ENCODE measurements at regions not wholly inside any gene's neighbourhood (a gene's known extent, or its start where the extent isn't known, plus 50 kb on each side); places are given as distances from the start of the nearest gene placed in this dataset.
"Not testable (repeated sequence)": the region's sequence is repeated elsewhere in the genome, so short reads cannot be mapped to it uniquely, and the experiment has no call there.

DNA sequence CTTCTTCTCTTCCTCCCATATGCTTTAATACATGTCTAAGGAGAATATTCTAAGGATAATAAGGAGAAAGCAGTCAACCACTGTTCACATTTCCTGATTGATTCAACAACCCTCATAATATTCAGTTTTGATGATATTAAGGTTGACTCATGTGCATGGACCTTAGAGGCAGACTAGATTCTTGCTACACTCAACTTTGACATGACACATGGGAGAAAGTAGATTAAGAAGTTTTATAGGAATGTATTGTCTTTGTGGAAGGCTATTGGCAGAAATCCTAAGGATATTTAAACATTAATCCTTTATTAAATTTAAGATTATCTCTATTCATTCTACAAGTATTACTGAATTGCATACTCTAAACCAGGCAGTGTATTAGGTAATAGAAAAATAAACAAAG, 309.1 kb upstream of the CYRIA start:
- TF ChIP-seq, protein P1, sequence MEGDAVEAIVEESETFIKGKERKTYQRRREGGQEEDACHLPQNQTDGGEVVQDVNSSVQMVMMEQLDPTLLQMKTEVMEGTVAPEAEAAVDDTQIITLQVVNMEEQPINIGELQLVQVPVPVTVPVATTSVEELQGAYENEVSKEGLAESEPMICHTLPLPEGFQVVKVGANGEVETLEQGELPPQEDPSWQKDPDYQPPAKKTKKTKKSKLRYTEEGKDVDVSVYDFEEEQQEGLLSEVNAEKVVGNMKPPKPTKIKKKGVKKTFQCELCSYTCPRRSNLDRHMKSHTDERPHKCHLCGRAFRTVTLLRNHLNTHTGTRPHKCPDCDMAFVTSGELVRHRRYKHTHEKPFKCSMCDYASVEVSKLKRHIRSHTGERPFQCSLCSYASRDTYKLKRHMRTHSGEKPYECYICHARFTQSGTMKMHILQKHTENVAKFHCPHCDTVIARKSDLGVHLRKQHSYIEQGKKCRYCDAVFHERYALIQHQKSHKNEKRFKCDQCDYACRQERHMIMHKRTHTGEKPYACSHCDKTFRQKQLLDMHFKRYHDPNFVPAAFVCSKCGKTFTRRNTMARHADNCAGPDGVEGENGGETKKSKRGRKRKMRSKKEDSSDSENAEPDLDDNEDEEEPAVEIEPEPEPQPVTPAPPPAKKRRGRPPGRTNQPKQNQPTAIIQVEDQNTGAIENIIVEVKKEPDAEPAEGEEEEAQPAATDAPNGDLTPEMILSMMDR (IDR thresholded peaks at IDR 0.05), result no peak
- no peak for ATAC-seq (ENCODE audit: low FRiP score)
- no peak for DNase-seq (ENCODE audit: low spot score)

DNA sequence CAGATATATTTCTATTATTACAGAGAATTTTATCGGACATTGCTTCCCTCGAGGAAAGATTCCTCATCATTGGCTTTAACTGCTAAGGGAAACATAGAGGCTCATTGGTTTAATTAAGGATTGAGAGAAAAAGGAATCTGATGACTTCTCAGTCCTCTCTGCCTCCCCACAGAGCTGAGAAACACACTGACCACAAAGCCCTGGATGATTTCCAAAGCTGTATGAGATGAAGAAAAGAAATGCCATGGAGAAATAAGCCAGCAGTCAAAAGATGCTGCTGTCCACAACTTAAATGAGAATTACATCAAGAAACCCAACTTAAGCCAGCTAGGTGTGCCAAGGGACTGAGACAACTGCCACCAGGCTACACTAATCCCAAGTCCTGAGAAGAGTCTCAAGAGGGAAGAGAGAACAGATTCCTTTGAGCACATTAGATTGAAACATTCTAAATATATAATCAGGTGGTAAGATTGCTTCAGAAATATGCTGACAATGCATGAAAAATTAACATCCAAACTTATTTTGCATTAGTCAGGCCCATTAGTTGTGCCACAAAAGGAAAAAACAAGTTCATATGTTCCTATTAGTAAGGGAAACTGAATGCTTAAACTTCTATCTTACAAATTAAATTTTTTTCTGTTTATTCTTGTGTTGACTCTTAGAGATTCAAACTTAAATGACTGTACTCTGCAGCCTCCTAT, 308.1 kb upstream of the CYRIA start:
- TF ChIP-seq, protein P1 (IDR thresholded peaks at IDR 0.05), result no peak

DNA sequence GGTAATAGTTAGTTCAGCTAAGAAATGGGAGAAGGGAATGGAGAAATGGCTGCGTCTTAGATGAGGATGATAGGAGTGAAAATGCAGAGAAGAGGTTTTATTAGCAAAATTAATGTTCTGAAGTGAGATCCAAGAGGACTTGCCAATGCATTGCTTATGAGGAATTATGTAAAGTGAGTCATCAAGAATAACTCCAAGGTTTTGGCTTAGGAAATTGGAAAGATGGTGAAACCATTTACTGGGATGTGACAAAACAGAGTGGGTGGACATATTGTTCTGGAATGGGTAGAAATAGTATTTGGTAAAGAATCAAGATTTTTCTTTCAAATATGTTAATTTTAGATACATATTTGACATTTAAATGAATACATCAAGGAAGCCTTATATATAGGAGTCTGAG, 306.6 kb upstream of the CYRIA start:
- ATAC-seq (ENCODE audit: low FRiP score) (peak; percentile 82), DNase-seq (ENCODE audit: low spot score) (no peak)
- TF ChIP-seq, protein P1 (IDR thresholded peaks at IDR 0.05), result no peak

More for the DNA sequence above, 308.1 kb upstream of the CYRIA start:
- no peak for DNase-seq (ENCODE audit: low spot score)
- no peak for ATAC-seq (ENCODE audit: low FRiP score)

DNA sequence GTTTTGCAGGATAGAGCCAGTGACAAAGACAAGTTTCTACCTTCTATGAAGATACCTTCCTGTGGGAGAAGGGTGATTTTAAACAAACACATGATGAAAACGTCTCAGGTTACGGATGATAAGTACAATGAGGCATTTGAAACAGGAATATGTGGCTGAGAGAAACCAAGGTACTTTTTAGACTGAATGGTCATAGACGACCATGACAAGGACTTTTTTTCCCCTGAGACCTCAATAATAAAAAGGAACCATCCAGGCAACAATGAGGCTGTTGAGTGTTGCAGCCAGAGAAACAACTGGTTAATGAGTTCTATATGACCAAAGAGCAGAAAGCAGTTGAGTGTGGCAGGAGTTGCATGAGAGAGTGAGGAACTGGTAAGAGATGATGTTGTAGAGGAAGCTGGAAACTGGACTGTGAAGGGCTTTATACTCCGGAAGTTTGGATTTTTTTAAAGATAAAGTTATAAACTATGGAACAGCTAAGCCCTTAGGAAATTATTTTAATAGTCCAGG, 306.1 kb upstream of the CYRIA start:
- TF ChIP-seq, protein P1 (IDR thresholded peaks at IDR 0.05), result no peak
- no peak for ATAC-seq (ENCODE audit: low FRiP score)
- DNase-seq (ENCODE audit: low spot score), result no peak

DNA sequence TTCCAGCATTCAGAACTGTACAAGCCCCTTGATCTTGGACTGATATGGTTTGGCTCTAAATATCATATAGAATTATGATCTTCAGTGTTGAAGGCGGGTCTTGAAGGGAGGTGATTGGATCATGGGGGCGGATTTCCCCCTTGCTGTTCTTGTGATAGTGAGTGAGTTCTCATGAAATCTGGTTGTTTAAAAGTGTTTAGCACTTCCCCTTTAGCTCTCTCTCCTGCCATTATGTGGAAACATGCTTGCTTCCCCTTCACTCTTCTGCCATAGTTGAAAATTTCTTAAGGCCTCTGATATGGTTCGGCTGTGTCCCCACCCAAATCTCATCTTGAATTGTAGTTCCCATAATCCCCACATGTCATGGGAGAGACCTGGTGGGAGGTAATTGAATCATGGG, 305.3 kb upstream of the CYRIA start:
- DNase-seq (ENCODE audit: low spot score); ATAC-seq (ENCODE audit: low FRiP score): not testable (repeated sequence)

DNA sequence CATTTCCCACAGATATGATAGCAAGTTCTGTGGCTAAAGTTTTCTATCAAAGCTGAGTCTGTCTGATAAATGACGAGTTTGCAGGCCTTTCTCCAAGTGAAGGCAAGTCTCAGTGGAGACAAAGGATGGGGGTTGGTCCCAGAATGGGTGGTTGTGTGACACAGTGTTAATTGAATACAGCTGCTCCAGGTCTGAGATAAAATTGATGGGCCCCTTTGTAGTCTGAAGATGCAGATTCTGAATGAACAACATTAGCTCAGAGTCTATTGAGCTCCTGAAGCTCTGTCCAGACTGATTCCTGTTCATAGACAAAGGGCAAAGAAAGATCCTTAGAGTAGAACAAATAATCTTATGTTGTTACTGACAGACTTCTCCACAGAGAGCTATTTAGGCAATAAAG, 296.9 kb upstream of the CYRIA start:
- TF ChIP-seq, protein P1 (IDR thresholded peaks at IDR 0.05), result no peak
- no peak for ATAC-seq (ENCODE audit: low FRiP score)
- no peak for DNase-seq (ENCODE audit: low spot score)

DNA sequence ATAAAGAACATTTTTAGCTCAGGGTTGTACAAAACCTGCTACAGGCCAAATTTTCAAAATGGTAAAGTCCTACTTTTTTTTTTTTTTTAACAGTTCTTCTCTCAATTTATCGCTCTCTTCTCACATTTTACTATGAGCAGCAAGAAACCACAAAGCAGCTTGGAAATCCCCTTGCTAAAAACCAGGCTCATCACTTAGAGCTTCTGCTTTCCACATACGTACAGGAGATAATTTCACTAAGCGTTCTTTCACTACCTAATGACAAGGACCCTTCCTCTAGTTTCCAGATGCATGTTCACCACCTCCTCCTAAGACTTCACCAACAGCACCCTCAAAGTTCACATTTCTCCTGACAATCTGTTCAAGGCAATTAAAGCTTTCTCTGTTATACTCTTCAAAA, 294.9 kb upstream of the CYRIA start:
- ATAC-seq (ENCODE audit: low FRiP score), result no peak
- TF ChIP-seq, protein P1 (IDR thresholded peaks at IDR 0.05), result no peak

More for the DNA sequence above, 294.9 kb upstream of the CYRIA start:
- DNase-seq (ENCODE audit: low spot score), result no peak
